HEK293 (cell line): ENCODE measurements at regions not wholly inside any gene's neighbourhood (a gene's known extent, or its start where the extent isn't known, plus 50 kb on each side); places are given as distances from the start of the nearest gene placed in this dataset.

Source experiments
- CTCF ChIA-PET: fragments of 350-600 bp; formaldehyde crosslinking; extraction: SDS; loops from one replicate; lab custom pipeline; 2021; ENCODE audit warnings: antibody characterized with exemption; lab: Yijun Ruan, JAX
- POLR2A ChIA-PET: fragments of 300-600 bp; formaldehyde crosslinking; extraction: SDS; loops from one replicate; lab custom pipeline; 2020; ENCODE audit warnings: antibody characterized with exemption, inconsistent platforms; lab: Yijun Ruan, JAX
- H3K27ac ChIP-seq: fragments of 200-500 bp; sonication (Bioruptor generic); 2 replicates; pipeline ENCODE4 v1.5.1; 2014; ENCODE audit warnings: low read depth, low read length, control low read depth, inconsistent platforms; ENCODE audit errors: extremely low read depth
- H3K36me3 ChIP-seq, 2 experiments: fragments of 200-500 bp in 1 of 2; sonication (Bioruptor generic) in 1 of 2; 1 replicate in 1 of 2; 2 replicates in 1 of 2; pipeline ENCODE4 v1.5.1; 2014 to 2017; ENCODE audit warnings: inconsistent platforms in 2 of 2, low read length in 2 of 2; ENCODE audit not compliant: control insufficient read depth in 2 of 2, insufficient read depth in 1 of 2
- H3K4me1 ChIP-seq: fragments of 200-500 bp; sonication (Bioruptor generic); 2 replicates; pipeline ENCODE4 v1.5.1; 2014; ENCODE audit warnings: mild to moderate bottlenecking, low read length, inconsistent platforms; ENCODE audit not compliant: control insufficient read depth, insufficient read depth
- H3K4me3 ChIP-seq: 2 replicates; pipeline ENCODE4 v1.5.1; 2011; ENCODE audit warnings: low read depth, mild to moderate bottlenecking, control low read depth, low read length, moderate library complexity
- H3K9me3 ChIP-seq: fragments of 200-500 bp; sonication (Bioruptor generic); 2 replicates; pipeline ENCODE4 v1.5.1; 2014; ENCODE audit warnings: low read depth, low read length, inconsistent platforms; ENCODE audit not compliant: control insufficient read depth, insufficient read depth
- BCL11B ChIP-seq: fragments of 450-650 bp; formaldehyde crosslinking; IDR thresholded peaks from 2 replicates; pipeline ENCODE4 v1.5.1; 2016; ENCODE audit warnings: low read depth, missing biosample characterization, missing genetic modification characterization
- FEZF1 ChIP-seq: fragments of 450-650 bp; formaldehyde crosslinking; IDR thresholded peaks from 2 replicates; pipeline ENCODE4 v1.5.1; 2016; ENCODE audit warnings: missing biosample characterization, missing genetic modification characterization
- IKZF3 ChIP-seq: fragments of 450-650 bp; IDR thresholded peaks from 2 replicates; pipeline ENCODE4 v1.5.0; 2018; ENCODE audit warnings: missing biosample characterization, mild to moderate bottlenecking, missing genetic modification characterization, moderate library complexity
- KLF1 ChIP-seq: fragments of 450-650 bp; formaldehyde crosslinking; IDR thresholded peaks from 2 replicates; pipeline ENCODE4 v1.5.1; 2016; ENCODE audit warnings: missing biosample characterization, missing genetic modification characterization
- KLF10 ChIP-seq: fragments of 450-650 bp; IDR thresholded peaks from 2 replicates; pipeline ENCODE4 v1.5.1; 2018; ENCODE audit warnings: missing biosample characterization, mild to moderate bottlenecking, missing genetic modification characterization
- MYNN ChIP-seq: fragments of 450-650 bp; formaldehyde crosslinking; IDR thresholded peaks from 2 replicates; pipeline ENCODE4 v1.5.1; 2016; ENCODE audit warnings: missing biosample characterization, missing genetic modification characterization, borderline replicate concordance
- OSR2 ChIP-seq: fragments of 450-650 bp; formaldehyde crosslinking; IDR thresholded peaks from 2 replicates; pipeline ENCODE4 v1.5.1; 2016; ENCODE audit warnings: missing biosample characterization, missing genetic modification characterization
- PATZ1 ChIP-seq: fragments of 450-650 bp; formaldehyde crosslinking; IDR thresholded peaks from 2 replicates; pipeline ENCODE4 v1.5.1; 2016; ENCODE audit warnings: missing biosample characterization, missing genetic modification characterization
- SCRT1 ChIP-seq: fragments of 450-650 bp; formaldehyde crosslinking; IDR thresholded peaks from 2 replicates; pipeline ENCODE4 v1.5.1; 2016; ENCODE audit warnings: missing biosample characterization, missing genetic modification characterization, borderline replicate concordance
- TCF7L2 ChIP-seq: IDR thresholded peaks from 2 replicates; pipeline ENCODE4 v1.6.1; 2011; ENCODE audit warnings: low read depth, mild to moderate bottlenecking, inconsistent platforms, low read length, moderate library complexity, borderline replicate concordance
- WT1 ChIP-seq: fragments of 450-650 bp; formaldehyde crosslinking; IDR thresholded peaks from 2 replicates; pipeline ENCODE4 v1.5.1; 2016; ENCODE audit warnings: missing biosample characterization, missing genetic modification characterization
- ZBTB20 ChIP-seq: fragments of 450-650 bp; formaldehyde crosslinking; IDR thresholded peaks from 2 replicates; pipeline ENCODE4 v1.5.1; 2016; ENCODE audit warnings: missing biosample characterization, missing genetic modification characterization
- ZNF114 ChIP-seq: fragments of 450-650 bp; formaldehyde crosslinking; IDR thresholded peaks from 2 replicates; pipeline ENCODE4 v1.5.0; 2017; ENCODE audit warnings: missing biosample characterization, missing genetic modification characterization
- ZNF202 ChIP-seq: fragments of 450-650 bp; formaldehyde crosslinking; IDR thresholded peaks from 2 replicates; pipeline ENCODE4 v1.5.1; 2016; ENCODE audit warnings: missing biosample characterization, missing genetic modification characterization, borderline replicate concordance
- ZNF24 ChIP-seq: fragments of 450-650 bp; formaldehyde crosslinking; IDR thresholded peaks from 2 replicates; pipeline ENCODE4 v1.5.1; 2016; ENCODE audit warnings: missing biosample characterization, missing genetic modification characterization
- ZNF350 ChIP-seq: fragments of 450-650 bp; formaldehyde crosslinking; IDR thresholded peaks from 2 replicates; pipeline ENCODE4 v1.5.0; 2017; ENCODE audit warnings: missing biosample characterization, mild to moderate bottlenecking, missing genetic modification characterization
- ZNF416 ChIP-seq: fragments of 450-650 bp; formaldehyde crosslinking; IDR thresholded peaks from 2 replicates; pipeline ENCODE4 v1.5.1; 2016; ENCODE audit warnings: missing biosample characterization, missing genetic modification characterization
- ZNF548 ChIP-seq: fragments of 450-650 bp; formaldehyde crosslinking; IDR thresholded peaks from 2 replicates; pipeline ENCODE4 v1.5.1; 2016; ENCODE audit warnings: missing biosample characterization, missing genetic modification characterization
- ZNF560 ChIP-seq: fragments of 450-650 bp; formaldehyde crosslinking; IDR thresholded peaks from 2 replicates; pipeline ENCODE4 v1.5.1; 2017; ENCODE audit warnings: missing biosample characterization, missing genetic modification characterization, borderline replicate concordance
- ZNF629 ChIP-seq: fragments of 450-650 bp; formaldehyde crosslinking; IDR thresholded peaks from 2 replicates; pipeline ENCODE4 v1.5.1; 2017; ENCODE audit warnings: missing biosample characterization, missing genetic modification characterization
- ZNF654 ChIP-seq: fragments of 450-650 bp; formaldehyde crosslinking; IDR thresholded peaks from 2 replicates; pipeline ENCODE4 v1.5.1; 2016; ENCODE audit warnings: low read depth, missing biosample characterization, missing genetic modification characterization
- ZNF747 ChIP-seq: fragments of 450-650 bp; formaldehyde crosslinking; IDR thresholded peaks from 2 replicates; pipeline ENCODE4 v1.5.1; 2016; ENCODE audit warnings: missing biosample characterization, missing genetic modification characterization
- ZNF777 ChIP-seq: fragments of 450-650 bp; formaldehyde crosslinking; IDR thresholded peaks from 2 replicates; pipeline ENCODE4 v1.5.1; 2017; ENCODE audit warnings: missing biosample characterization, missing genetic modification characterization, borderline replicate concordance
- ZNF843 ChIP-seq: fragments of 450-650 bp; formaldehyde crosslinking; IDR thresholded peaks from 2 replicates; pipeline ENCODE4 v1.5.1; 2016; ENCODE audit warnings: missing biosample characterization, missing genetic modification characterization
- TF ChIP-seq, protein P1 (sequence below): fragments of 450-650 bp; formaldehyde crosslinking; IDR thresholded peaks from 2 replicates; pipeline ENCODE4 v1.5.1; 2016; ENCODE audit warnings: missing biosample characterization, missing genetic modification characterization
- TF ChIP-seq, protein P2 (sequence below): fragments of 450-650 bp; formaldehyde crosslinking; IDR thresholded peaks from 2 replicates; pipeline ENCODE4 v1.5.1; 2016; ENCODE audit warnings: missing biosample characterization, missing genetic modification characterization, low read depth
- TF ChIP-seq, protein P3 (sequence below): fragments of 450-650 bp; formaldehyde crosslinking; IDR thresholded peaks from 2 replicates; pipeline ENCODE4 v1.5.1; 2017; ENCODE audit warnings: missing biosample characterization, missing genetic modification characterization

DNA sequence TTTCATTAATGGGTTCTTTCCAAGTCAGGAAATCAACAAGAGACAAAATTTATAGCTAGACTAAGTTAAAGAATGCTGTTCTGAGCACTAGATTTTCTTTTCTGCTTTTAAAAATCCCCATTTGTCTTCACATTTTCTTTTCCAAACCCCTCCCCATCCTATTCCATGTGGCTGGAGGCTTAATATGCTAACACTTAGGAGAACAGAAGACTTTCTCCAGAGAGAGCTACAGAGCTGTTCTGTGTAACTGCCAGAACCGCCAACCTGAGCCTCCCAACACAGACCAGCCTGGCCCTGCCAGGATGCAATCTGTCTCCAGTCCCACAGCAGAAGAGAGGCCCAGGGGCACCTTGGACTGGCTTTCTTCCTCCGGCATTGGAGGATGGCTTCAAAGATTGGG, 264.1 kb downstream of the NDFIP2 start:
- ChIA-PET POLR2A (no interaction called here), CTCF (interaction anchor here (0.6 kb wide), 1 partner anchor 29 kb away, joined by 3 read pairs; no protein-coding TSS in a partner anchor)
- no peak overlapping the region for H3K27ac ChIP-seq
- no peaks in the 10 kb centered on the region for H3K36me3 ChIP-seq
- no peaks in the 10 kb centered on the region for H3K9me3 ChIP-seq
- H3K4me3 ChIP-seq, result no peak overlapping the region
- no peaks in the 10 kb centered on the region for H3K4me1 ChIP-seq
- TF ChIP-seq ZNF202, result no peak
- TF ChIP-seq PATZ1 (tag by site-specific recombination), result no peak
- TF ChIP-seq KLF10 (tag by site-specific recombination), result no peak
- TF ChIP-seq, protein P1, sequence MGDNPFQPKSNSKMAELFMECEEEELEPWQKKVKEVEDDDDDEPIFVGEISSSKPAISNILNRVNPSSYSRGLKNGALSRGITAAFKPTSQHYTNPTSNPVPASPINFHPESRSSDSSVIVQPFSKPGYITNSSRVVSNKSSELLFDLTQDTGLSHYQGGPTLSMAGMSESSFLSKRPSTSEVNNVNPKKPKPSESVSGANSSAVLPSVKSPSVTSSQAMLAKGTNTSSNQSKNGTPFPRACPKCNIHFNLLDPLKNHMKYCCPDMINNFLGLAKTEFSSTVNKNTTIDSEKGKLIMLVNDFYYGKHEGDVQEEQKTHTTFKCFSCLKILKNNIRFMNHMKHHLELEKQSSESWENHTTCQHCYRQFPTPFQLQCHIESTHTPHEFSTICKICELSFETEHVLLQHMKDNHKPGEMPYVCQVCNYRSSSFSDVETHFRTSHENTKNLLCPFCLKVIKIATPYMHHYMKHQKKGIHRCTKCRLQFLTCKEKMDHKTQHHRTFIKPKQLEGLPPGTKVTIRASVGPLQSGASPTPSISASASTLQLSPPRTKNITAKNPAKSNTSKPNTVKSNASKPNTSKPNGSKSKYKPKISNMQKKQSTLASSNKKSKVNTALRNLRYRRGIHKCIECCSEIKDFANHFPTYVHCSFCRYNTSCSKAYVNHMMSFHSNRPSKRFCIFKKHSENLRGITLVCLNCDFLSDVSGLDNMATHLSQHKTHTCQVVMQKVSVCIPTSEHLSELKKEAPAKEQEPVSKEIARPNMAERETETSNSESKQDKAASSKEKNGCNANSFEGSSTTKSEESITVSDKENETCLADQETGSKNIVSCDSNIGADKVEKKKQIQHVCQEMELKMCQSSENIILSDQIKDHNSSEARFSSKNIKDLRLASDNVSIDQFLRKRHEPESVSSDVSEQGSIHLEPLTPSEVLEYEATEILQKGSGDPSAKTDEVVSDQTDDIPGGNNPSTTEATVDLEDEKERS (tag by site-specific recombination), result no peak
- no peak for TF ChIP-seq SCRT1 (tag by site-specific recombination)
- no peak for TF ChIP-seq ZNF350 (tag by site-specific recombination)
- no peak for TF ChIP-seq ZNF560
- no peak for TF ChIP-seq BCL11B
- TF ChIP-seq ZNF654 (tag by site-specific recombination), result no peak
- TF ChIP-seq ZNF24 (tag by site-specific recombination), result no peak

- TF ChIP-seq ZNF114 (no peak), KLF1 (tag by site-specific recombination) (no peak), ZNF747 (no peak), MYNN (no peak)
- no peaks in the 10 kb centered on the region for H3K9me3 ChIP-seq
- no peaks in the 10 kb centered on the region for H3K36me3 ChIP-seq
- H3K4me3 ChIP-seq, result no peak overlapping the region
- ChIA-PET POLR2A (no interaction called here), CTCF (no interaction called here)
- no peak overlapping the region for H3K27ac ChIP-seq
- no peaks in the 10 kb centered on the region for H3K4me1 ChIP-seq
Observed at GRCh38 chr13:79742923-79743322, 262.0 kb downstream of the NDFIP2 start.

DNA sequence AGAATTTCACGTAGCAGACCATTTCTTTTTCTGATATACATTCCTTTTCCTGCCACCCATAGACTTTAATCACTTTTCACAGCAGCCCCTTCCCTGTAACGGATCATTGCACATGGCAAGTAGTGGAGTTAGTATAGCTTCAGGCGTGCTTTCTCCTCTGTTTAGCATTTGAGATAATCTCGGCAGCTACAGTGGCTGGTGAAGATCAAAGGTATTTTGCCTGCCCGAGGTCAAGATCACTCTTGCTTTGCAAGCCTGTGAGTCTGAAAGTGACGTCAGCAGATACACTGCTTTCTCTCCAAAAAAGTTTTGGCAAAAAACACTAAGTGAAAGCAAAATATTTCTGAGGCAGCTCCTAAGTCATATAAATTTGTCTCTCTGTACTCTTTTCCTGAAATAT, 260.0 kb downstream of the NDFIP2 start:
- H3K36me3 ChIP-seq, result no peaks in the 10 kb centered on the region
- no peaks in the 10 kb centered on the region for H3K9me3 ChIP-seq
- ChIA-PET POLR2A (interaction anchor here (0.6 kb wide), 1 partner anchor 218 kb away, joined by 3 read pairs; no protein-coding TSS in a partner anchor), CTCF (interaction anchor here (1.0 kb wide), 1 partner anchor 11 kb away, joined by 3 read pairs; no protein-coding TSS in a partner anchor)
- no peak overlapping the region for H3K4me3 ChIP-seq
- H3K27ac ChIP-seq, result no peak overlapping the region
- H3K4me1 ChIP-seq, result no peaks in the 10 kb centered on the region
- TF ChIP-seq OSR2 (tag by site-specific recombination) (peak; percentile 92), BCL11B (no peak), ZNF416 (no peak), TCF7L2 (peak; percentile 100), ZNF777 (tag by site-specific recombination) (no peak), IKZF3 (tag by site-specific recombination) (0 out of 2 replicates have a peak, but pooled peaks have one; percentile 35), ZNF843 (tag by site-specific recombination) (peak; percentile 36; the same call in 1 of the 2 replicates), FEZF1 (tag by site-specific recombination) (peak; percentile 93), ZNF629 (tag by site-specific recombination) (peak; percentile 13; the same call in 1 of the 2 replicates), WT1 (tag by site-specific recombination) (peak; percentile 31; the same call in 1 of the 2 replicates), ZNF548 (tag by site-specific recombination) (no peak), ZBTB20 (tag by site-specific recombination) (no peak)
- TF ChIP-seq, protein P2, sequence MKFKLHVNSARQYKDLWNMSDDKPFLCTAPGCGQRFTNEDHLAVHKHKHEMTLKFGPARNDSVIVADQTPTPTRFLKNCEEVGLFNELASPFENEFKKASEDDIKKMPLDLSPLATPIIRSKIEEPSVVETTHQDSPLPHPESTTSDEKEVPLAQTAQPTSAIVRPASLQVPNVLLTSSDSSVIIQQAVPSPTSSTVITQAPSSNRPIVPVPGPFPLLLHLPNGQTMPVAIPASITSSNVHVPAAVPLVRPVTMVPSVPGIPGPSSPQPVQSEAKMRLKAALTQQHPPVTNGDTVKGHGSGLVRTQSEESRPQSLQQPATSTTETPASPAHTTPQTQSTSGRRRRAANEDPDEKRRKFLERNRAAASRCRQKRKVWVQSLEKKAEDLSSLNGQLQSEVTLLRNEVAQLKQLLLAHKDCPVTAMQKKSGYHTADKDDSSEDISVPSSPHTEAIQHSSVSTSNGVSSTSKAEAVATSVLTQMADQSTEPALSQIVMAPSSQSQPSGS (tag by site-specific recombination), result peak; percentile 66
- TF ChIP-seq, protein P3, sequence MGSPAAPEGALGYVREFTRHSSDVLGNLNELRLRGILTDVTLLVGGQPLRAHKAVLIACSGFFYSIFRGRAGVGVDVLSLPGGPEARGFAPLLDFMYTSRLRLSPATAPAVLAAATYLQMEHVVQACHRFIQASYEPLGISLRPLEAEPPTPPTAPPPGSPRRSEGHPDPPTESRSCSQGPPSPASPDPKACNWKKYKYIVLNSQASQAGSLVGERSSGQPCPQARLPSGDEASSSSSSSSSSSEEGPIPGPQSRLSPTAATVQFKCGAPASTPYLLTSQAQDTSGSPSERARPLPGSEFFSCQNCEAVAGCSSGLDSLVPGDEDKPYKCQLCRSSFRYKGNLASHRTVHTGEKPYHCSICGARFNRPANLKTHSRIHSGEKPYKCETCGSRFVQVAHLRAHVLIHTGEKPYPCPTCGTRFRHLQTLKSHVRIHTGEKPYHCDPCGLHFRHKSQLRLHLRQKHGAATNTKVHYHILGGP (tag by site-specific recombination), result no peak
